GM19397 (cell line): ENCODE measurements at regions not wholly inside any gene's neighbourhood (a gene's known extent, or its start where the extent isn't known, plus 50 kb on each side); places are given as distances from the start of the nearest gene placed in this dataset.

Experiments
- ATAC-seq: cut with Tn5 transposase; IDR thresholded peaks from one replicate; pipeline ENCODE4 v1.9.1; 2021; ENCODE audit warnings: mild to moderate bottlenecking, moderate library complexity; ENCODE audit not compliant: unreplicated experiment

- no peak for ATAC-seq
These were observed 444.5 kb downstream of the PLOD2 start for GRCh38 chr3:145716519-145716918.

DNA sequence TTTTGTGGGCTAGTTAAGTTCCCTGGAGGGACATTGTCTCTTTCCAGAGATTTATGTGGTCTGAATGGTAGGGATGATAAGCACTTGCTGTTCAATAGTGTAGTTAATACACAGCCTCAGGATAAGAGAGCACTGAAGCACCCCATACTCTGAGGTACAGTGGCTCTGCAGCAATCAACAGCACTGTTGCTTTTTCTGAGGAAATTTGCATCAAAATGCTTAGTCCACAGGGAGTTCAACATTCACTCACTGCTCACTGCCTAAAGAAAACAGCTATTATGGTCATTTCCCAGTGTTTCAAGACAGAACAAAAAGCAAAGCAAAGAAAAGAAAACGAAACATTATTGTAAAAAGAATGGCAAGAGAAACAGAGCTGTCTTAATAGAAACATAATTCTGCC lies 441.9 kb downstream of the PLOD2 start:
- no peak for ATAC-seq

- ATAC-seq, result no peak
These were observed 439.6 kb downstream of the PLOD2 start for GRCh38 chr3:145721273-145721805.

GRCh38 chr3:145721815-145722214 lies 439.2 kb downstream of the PLOD2 start:
- no peak for ATAC-seq

- ATAC-seq, result no peak
These were observed 433.5 kb downstream of the PLOD2 start for GRCh38 chr3:145727476-145727875.

DNA sequence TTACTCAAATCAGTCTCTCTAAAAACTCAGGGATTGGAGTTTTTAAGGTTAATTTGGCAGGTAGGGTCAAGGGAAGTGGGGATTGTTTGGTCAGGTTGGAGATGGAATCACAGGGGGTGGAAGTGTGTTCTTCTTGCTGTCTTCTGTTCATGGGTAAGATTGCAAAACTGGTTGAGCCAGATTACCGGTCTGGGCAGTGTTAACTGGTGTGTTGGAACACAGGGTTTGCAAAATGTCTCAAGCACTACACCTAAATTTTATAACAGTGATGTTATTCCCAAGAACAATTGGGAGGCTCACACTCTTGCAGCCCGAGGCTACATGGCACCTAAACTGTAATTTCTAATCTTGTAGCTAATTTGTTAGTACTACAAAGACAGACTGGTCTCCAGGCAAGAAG lies 425.4 kb downstream of the PLOD2 start:
- ATAC-seq, result no peak

DNA sequence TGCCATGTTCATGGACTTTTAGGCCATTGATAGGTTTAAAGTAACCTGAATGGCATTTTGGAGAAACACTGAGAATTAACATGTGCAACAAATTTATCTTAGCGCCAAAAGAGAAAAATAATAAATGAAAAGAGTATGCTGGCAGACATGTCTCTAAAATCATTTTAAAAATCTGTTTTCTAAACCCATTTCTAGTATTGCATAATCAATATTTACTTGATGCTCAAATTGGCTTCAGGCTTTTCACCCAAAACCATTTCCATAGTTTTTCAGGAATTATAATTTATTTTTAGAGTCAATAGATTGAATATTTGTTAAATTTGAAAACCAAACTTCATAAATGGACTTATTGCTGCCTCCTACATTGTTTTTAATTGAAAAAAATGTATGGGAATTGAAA lies 423.0 kb downstream of the PLOD2 start:
- no peak for ATAC-seq

GRCh38 chr3:145739926-145740325 lies 421.1 kb downstream of the PLOD2 start:
- ATAC-seq, result no peak

DNA sequence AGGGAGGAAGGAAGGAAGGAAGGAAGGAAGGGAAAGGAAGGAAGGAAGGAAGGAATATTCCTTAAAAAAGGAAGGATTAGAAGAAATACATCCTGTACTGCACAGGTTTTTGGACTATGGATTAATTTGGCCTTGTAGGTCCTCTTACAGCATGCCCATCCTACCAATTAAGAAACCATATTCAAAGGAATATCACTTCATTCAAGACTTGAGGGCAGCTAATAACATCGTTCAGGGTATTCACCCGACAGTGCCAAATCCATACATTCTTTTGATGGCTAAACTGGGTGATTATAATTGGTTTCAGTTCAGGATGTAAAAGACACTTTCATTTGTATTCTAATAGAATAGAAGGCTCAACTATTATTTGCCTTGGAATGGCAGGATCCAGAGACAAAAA lies 410.3 kb downstream of the PLOD2 start:
- no peak for ATAC-seq

GRCh38 chr3:145752576-145752975 lies 408.4 kb downstream of the PLOD2 start:
- ATAC-seq, result no peak

DNA sequence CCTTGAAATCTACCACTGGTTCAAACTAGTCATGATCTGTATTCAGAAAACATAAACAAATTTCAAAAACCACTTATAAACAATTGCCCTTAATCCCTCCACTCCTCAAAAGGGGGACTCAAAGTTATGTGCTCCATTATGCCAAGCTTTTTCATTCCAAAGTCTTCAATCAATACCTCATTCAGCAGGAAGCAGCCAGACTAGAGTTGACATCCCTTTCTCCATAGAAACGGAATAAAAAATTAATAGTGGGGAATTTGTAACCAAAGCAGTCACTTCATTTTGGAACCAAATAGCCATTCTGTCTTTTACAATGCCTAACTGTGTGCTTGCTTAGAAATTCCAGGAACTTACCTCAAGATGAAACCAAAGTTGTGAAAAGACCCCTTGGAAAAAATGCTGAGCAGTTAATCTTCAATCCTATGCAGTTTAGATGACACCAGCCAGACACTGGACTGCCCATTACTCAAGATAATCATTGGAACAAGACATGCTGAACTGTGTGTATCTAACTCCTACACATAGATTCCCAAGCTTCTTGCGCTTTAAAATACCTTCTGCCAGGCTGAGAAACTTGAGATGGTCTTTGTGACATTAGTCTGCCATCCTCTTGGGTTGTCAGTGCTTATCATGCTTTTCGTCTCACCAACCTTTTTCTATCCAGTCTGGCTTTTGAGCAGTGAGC lies 406.2 kb downstream of the PLOD2 start:
- no peak for ATAC-seq

DNA sequence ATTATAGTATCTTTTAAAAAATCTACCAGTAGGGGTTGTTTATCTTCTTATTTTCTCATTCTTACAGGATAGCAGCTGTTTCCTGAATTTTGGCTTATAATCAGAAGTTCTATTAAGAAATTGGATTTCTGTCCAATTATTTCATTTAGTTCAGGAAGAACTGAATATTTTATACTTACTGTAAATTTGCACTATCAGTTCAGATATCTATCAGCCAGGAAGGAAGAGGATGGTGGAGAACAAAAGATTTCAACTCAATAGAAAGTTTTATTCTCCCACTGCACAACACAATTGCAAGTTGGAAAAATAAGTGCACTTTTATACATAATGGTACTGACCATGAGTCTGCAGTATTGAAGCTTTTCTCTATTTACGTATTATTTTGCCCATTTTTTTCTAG lies 400.9 kb downstream of the PLOD2 start:
- no peak for ATAC-seq

- no peak for ATAC-seq
These were observed 393.1 kb downstream of the PLOD2 start for GRCh38 chr3:145767909-145768308.

DNA sequence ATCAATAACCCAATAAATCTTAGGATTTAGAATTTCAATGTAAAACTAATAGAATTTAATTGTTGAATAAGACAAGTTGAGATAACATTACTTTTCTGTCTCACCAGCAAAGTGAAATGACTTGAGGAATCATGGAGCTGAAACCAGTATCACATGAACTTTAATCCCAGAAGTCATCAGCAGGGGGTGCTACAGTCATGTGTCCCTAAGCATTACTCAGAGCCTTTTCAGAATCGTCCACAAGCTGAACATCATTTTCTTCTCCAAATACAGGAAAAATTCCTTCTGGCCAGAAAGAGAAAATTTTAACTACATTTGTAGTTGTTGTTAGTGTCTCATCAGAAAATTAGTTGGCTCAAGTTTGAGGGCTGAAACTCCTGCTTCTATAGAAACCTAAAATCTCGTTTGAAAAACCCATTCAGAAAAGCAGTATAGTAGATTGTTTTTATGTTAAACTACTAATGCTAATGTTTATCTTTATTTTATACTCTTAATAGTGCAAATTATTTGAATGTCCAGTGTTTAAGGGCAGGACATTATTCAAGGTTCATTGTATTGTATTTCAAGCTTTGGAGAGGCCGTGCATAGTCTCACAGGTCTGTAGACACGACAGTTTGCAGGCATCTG lies 384.1 kb downstream of the PLOD2 start:
- ATAC-seq, result peak; percentile 61

- ATAC-seq, result no peak
These were observed 380.7 kb downstream of the PLOD2 start for GRCh38 chr3:145780301-145780700.

- ATAC-seq, result no peak
These were observed 375.3 kb downstream of the PLOD2 start for GRCh38 chr3:145785668-145786067.

- ATAC-seq, result no peak
These were observed 363.0 kb downstream of the PLOD2 start for GRCh38 chr3:145798007-145798406.

DNA sequence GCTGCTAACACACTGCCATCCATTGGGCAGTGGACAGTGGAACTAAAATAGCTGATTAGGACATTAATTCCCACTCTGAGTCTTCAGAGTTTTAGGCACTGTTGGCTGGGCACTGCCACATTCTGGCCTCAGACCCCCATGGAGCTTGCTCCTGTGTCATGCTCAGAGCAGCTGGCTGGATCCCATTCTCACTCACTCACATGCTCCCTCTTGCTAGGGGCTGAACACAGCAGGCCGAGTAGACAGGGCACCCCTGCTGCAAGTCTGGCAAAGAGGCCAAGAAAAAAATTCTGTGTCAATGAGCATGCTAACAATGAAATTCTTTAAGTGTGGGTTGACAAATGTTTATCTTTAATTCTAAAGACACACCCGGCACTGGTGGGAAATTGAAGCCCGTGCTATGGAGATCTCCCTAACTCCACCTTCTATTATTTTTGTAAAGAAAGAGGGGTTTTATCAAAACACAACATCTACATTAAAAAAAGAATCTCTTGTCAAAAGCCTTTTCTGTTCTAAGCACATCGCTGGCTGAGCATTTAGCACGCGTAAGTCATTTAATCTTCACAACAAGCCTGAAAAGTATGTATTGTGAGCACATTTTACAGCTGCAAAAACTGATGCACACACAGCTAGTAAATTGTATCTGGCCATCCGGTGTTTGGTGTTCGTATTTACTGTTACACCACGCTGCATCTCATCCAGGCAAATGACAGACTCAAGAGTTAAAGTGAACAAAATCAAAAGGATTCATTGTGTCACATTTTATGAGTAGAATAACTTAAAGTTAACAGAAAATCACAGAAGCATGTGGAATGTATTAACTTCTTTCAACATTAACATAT lies 362.1 kb downstream of the PLOD2 start:
- ATAC-seq, result no peak

DNA sequence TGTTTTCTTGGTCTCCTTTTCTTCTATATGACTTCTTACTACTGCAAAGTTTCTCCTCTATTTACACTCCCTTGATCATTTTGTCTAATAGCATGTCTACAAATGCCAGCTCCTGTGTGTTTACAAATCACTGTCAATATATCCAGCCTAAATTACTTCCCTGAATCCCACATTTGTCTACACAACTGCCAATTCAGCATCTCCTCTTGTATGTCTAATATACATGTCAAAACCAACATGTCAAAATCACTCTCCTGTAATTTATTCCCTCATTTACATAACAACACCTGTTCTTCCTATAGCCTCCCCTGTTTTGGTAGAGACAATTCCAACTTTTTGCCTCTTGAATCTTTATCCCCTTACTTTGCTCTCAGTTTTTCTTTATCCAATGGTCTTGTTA lies 359.3 kb downstream of the PLOD2 start:
- ATAC-seq, result no peak

- ATAC-seq, result no peak
These were observed 353.0 kb downstream of the PLOD2 start for GRCh38 chr3:145807990-145808389.

- ATAC-seq, result no peak
These were observed 348.6 kb downstream of the PLOD2 start for GRCh38 chr3:145812391-145812790.
